ENCODE measurements at regions not wholly inside any gene's neighbourhood (a gene's known extent, or its start where the extent isn't known, plus 50 kb on each side); places are given as distances from the start of the nearest gene placed in this dataset.

DNA sequence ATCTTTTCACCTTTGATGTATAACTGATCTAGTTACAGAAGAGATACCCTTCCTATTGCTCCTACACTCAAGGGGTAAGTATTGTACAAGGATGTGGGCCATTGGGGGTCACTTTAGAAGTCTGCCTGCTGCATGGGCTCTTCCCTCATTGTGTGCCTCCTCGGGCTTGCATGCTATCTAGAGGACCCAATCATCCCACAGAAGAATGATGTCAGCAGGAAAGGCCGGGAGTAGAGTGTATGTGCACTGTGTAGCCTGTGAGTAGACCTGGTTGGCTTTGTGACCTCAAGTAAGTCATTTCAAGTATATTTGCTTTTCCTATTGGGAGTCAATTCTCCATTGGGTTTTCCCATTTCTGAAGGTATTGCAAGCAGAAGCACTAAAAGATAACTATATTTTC lies 129.5 kb upstream of the TRIB2 start:
- no peak for DNase-seq
- 88 to 93% methylated on average over 2 of the region's 2 CpGs for WGBS, 2 donors
- TF ChIP-seq, protein P1, sequence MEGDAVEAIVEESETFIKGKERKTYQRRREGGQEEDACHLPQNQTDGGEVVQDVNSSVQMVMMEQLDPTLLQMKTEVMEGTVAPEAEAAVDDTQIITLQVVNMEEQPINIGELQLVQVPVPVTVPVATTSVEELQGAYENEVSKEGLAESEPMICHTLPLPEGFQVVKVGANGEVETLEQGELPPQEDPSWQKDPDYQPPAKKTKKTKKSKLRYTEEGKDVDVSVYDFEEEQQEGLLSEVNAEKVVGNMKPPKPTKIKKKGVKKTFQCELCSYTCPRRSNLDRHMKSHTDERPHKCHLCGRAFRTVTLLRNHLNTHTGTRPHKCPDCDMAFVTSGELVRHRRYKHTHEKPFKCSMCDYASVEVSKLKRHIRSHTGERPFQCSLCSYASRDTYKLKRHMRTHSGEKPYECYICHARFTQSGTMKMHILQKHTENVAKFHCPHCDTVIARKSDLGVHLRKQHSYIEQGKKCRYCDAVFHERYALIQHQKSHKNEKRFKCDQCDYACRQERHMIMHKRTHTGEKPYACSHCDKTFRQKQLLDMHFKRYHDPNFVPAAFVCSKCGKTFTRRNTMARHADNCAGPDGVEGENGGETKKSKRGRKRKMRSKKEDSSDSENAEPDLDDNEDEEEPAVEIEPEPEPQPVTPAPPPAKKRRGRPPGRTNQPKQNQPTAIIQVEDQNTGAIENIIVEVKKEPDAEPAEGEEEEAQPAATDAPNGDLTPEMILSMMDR (IDR thresholded peaks at IDR 0.05): no peak
- no peak for TF ChIP-seq POLR2A (IDR thresholded peaks at IDR 0.05)
- Histone ChIP-seq H3K27me3 (no peaks in the 10 kb centered on the region), H3K4me3 (no peak overlapping the region), H3K27ac (no peak overlapping the region), H3K4me1 (no peaks in the 10 kb centered on the region), H3K36me3 (replicated peaks in 1 of 2; ENCODE audit: insufficient read depth in 1 of 2, low read depth in 2 of 2) (no peaks in the 10 kb centered on the region), H3K9me3 (no peaks in the 10 kb centered on the region)
- no peak for ATAC-seq
- intact Hi-C loops (cut with DNase I): no loop called here

DNA sequence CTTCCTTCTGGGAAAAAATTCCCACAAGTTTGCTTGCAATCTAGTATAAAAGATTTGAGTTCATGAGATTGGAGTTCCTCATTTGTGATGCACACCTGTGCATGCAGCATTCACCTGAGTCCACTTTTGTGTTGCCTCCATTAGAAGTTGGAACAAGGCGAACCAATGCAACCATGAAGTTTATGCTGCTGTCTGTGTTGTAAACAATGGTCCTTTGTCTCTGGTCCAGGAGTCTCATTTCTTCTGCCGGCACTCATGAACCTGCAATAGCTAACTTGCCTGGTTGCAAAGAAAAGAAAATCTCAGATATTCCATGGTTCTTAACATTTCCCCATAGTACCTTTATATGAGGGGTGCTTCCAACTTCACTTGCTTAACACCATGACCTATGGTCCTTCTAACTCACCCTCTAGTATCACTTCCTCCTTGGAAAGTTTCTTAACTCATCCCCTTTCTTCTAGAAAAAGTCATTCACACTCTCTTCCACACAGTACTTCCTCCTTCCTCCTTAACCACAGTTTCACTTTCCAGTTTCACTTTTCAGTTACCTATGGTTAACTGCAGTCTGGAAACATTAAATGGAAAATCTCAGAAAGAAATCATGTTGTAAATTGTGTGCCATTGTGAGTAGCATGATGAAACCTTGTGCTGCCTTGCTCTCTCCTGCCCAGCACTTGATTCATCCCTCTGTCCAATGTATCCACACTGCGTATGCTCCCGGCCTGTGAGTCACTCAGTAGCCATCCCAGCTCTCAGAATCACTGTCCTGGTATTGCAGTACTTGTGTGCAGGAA lies 128.8 kb upstream of the TRIB2 start:
- H3K4me3 ChIP-seq: no peak overlapping the region
- peak; percentile 38 for ATAC-seq
- H3K36me3 ChIP-seq (replicated peaks in 1 of 2; ENCODE audit: insufficient read depth in 1 of 2, low read depth in 2 of 2): no peaks in the 10 kb centered on the region
- peak in 1 of 4 donors; percentile 12 for DNase-seq
- H3K27ac ChIP-seq: no peak overlapping the region
- no peaks in the 10 kb centered on the region for H3K4me1 ChIP-seq
- 79 to 90% methylated on average over 4 of the region's 4 CpGs for WGBS, 2 donors
- TF ChIP-seq, protein P1 (IDR thresholded peaks at IDR 0.05): no peak
- no peak for TF ChIP-seq POLR2A (IDR thresholded peaks at IDR 0.05)
- H3K27me3 ChIP-seq: no peaks in the 10 kb centered on the region
- no peaks in the 10 kb centered on the region for H3K9me3 ChIP-seq
- intact Hi-C loops (cut with DNase I): no loop called here

DNA sequence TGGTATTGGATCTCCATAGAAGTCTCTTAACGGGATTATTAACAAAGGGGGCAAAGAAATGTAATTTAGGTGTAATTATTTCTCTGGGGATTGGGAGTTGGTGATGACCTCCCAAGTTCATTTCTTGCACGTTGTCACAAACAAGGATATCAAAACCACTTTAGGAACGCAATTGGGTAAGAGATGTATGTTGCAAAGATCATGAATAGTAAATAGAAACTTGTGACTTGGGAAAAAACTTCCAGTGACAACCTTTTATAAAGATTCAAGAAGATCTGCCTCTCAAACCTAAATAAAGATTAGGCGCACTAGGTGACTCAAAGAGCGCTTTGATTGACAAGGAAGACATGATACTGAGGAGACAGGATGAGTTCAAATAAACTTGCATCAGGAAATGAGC lies 127.8 kb upstream of the TRIB2 start:
- ATAC-seq (no peak), DNase-seq (no peak)
- intact Hi-C loops (cut with DNase I): no loop called here
- H3K4me1 ChIP-seq: no peaks in the 10 kb centered on the region
- no peak overlapping the region for H3K4me3 ChIP-seq
- H3K27ac ChIP-seq: no peak overlapping the region
- no peaks in the 10 kb centered on the region for H3K36me3 ChIP-seq (replicated peaks in 1 of 2; ENCODE audit: insufficient read depth in 1 of 2, low read depth in 2 of 2)
- TF ChIP-seq, protein P1 (IDR thresholded peaks at IDR 0.05): no peak
- TF ChIP-seq POLR2A (IDR thresholded peaks at IDR 0.05): no peak
- WGBS, 2 donors: 85 to 87% methylated on average over 5 of the region's 5 CpGs
- H3K9me3 ChIP-seq: no peaks in the 10 kb centered on the region
- no peaks in the 10 kb centered on the region for H3K27me3 ChIP-seq

DNA sequence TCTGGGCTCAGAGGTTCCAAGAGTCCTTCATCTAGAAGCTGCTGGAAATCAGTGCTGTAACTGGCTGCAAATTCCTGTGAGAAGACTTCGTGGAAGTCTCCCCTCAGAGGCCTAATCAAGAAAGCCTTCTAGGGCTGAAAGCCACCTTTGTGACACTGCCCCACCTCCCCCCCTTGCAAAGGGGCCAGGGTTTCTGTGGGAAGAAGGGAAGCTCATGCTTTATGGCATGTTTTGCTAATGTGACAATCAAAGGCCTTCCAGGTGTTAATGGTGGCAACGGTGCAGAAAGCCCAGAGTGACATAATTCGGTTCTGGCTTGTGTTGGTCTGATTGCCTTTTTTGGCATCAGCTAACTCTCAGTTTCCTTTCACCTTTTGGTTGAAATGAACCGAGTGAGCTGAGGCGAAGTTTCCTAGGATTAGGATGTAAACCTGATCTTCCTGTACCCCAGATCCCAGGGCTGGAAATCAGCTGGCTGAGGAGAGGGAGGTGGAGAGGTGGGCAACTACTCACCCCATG lies 126.9 kb upstream of the TRIB2 start:
- DNase-seq (no peak), ATAC-seq (no peak)
- H3K27ac ChIP-seq: no peak overlapping the region
- no peaks in the 10 kb centered on the region for H3K27me3 ChIP-seq
- intact Hi-C loops (cut with DNase I): no loop called here
- no peaks in the 10 kb centered on the region for H3K9me3 ChIP-seq
- no peaks in the 10 kb centered on the region for H3K4me1 ChIP-seq
- no peak overlapping the region for H3K4me3 ChIP-seq
- TF ChIP-seq, protein P1 (IDR thresholded peaks at IDR 0.05): no peak
- TF ChIP-seq POLR2A (IDR thresholded peaks at IDR 0.05): no peak
- 72 to 82% methylated on average over 5 of the region's 5 CpGs for WGBS, 2 donors
- H3K36me3 ChIP-seq (replicated peaks in 1 of 2; ENCODE audit: insufficient read depth in 1 of 2, low read depth in 2 of 2): no peaks in the 10 kb centered on the region

DNA sequence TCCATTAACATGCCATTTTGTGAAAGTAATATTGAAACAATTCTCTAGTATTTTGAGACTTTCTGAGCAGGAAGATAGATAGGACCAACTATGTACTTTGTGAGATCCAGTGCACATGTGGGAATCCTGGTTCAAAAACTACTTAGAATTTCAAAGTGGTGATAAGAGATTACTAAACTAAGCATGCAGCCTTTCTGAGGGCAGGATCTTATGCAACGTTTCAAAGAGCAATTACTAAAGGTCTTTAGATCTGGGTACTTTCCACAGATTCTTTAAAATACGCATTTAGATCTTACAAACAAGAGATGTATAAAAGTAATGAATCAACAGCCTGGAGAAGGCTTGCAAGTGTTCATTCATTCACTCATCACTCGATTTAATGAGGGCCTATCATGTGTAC lies 124.4 kb upstream of the TRIB2 start:
- H3K4me3 ChIP-seq: no peak overlapping the region
- WGBS, 2 donors: 53 to 63% methylated on average over 3 of the region's 3 CpGs
- no peak overlapping the region for H3K27ac ChIP-seq
- no peaks in the 10 kb centered on the region for H3K36me3 ChIP-seq (replicated peaks in 1 of 2; ENCODE audit: insufficient read depth in 1 of 2, low read depth in 2 of 2)
- H3K27me3 ChIP-seq: no peaks in the 10 kb centered on the region
- ATAC-seq (no peak), DNase-seq (no peak)
- intact Hi-C loops (cut with DNase I): no loop called here
- TF ChIP-seq POLR2A (IDR thresholded peaks at IDR 0.05): no peak
- TF ChIP-seq, protein P1 (IDR thresholded peaks at IDR 0.05): no peak
- no peaks in the 10 kb centered on the region for H3K4me1 ChIP-seq
- no peaks in the 10 kb centered on the region for H3K9me3 ChIP-seq
